Suprapubic skin (tissue), 3 donors: ENCODE measurements at regions not wholly inside any gene's neighbourhood (a gene's known extent, or its start where the extent isn't known, plus 50 kb on each side); places are given as distances from the start of the nearest gene placed in this dataset.

Experiments
- CTCF ChIP-seq, 2 donors: fragments of 200-600 bp in 1 of 2; fragments of 450-650 bp in 1 of 2; sonication (generic) in 1 of 2; IDR thresholded peaks; one replicate each; pipeline ENCODE4 v1.5.1; 2016 to 2019; ENCODE audit warnings: antibody characterized with exemption in 2 of 2, mild to moderate bottlenecking in 1 of 2, moderate library complexity in 1 of 2
- EP300 ChIP-seq: sonication (generic); formaldehyde crosslinking; IDR thresholded peaks from one replicate; pipeline ENCODE4 v1.6.1; 2017; ENCODE audit warnings: antibody characterized with exemption

DNA sequence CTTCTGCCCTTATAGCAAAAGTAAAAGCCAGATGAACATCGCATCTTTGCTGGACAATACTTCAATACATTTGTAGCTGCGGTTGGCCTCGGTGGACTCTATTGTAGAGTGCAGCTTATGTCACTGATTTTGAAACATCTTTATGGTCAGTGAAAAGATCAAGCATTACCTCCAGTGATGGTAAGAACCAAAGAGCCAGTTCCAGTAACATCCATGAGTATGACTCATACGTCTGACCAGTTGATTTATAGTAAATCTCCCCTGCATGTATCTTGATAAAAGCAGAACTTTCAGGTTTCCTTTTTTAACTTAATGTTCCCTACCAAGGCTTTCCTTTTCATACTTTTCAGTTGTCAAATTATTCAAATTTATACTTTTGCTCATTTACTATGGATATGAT lies 119.2 kb upstream of the HNRNPA3 start:
- TF ChIP-seq CTCF (IDR thresholded peaks at IDR 0.05) (no peak), EP300 (no peak)
